Glutamatergic neuron (in vitro differentiated cells): ENCODE measurements at regions not wholly inside any gene's neighbourhood (a gene's known extent, or its start where the extent isn't known, plus 50 kb on each side); places are given as distances from the start of the nearest gene placed in this dataset.

Source experiments
- DNase-seq: peaks from one replicate; pipeline ENCODE4 v3.0.0; 2022
- H3K27ac Mint-ChIP-seq: one replicate; pipeline ENCODE4 v1.8.0; 2020; ENCODE audit warnings: mild to moderate bottlenecking, mixed read lengths, inconsistent platforms; ENCODE audit not compliant: unreplicated experiment
- H3K27me3 Mint-ChIP-seq: one replicate; pipeline ENCODE4 v1.8.0; 2020; ENCODE audit warnings: mild to moderate bottlenecking, moderate library complexity, mixed read lengths, inconsistent platforms; ENCODE audit not compliant: unreplicated experiment
- H3K36me3 Mint-ChIP-seq: one replicate; pipeline ENCODE4 v1.8.0; 2020; ENCODE audit warnings: mild to moderate bottlenecking, mixed read lengths, inconsistent platforms; ENCODE audit not compliant: unreplicated experiment
- H3K4me1 Mint-ChIP-seq: one replicate; pipeline ENCODE4 v1.8.0; 2020; ENCODE audit warnings: mild to moderate bottlenecking, low read depth, mixed read lengths, inconsistent platforms; ENCODE audit not compliant: unreplicated experiment
- H3K4me3 Mint-ChIP-seq: one replicate; pipeline ENCODE4 v1.8.0; 2020; ENCODE audit warnings: mild to moderate bottlenecking, mixed read lengths, inconsistent platforms; ENCODE audit not compliant: unreplicated experiment
- H3K9me3 Mint-ChIP-seq: one replicate; pipeline ENCODE4 v1.8.0; 2020; ENCODE audit warnings: mild to moderate bottlenecking, moderate library complexity, mixed read lengths, inconsistent platforms; ENCODE audit not compliant: unreplicated experiment
- CTCF ChIP-seq: fragments of 200-600 bp; sonication (generic); IDR thresholded peaks from one replicate; pipeline ENCODE4 v1.5.0; 2021; ENCODE audit not compliant: partially characterized antibody, unreplicated experiment

GRCh38 chr4:31094474-31094873 lies 374.3 kb downstream of the PCDH7 start:
- no peak overlapping the region for H3K4me3 Mint-ChIP-seq
- DNase-seq: no peak
- H3K27me3 Mint-ChIP-seq: no peaks in the 10 kb centered on the region
- no peak overlapping the region for H3K27ac Mint-ChIP-seq
- H3K4me1 Mint-ChIP-seq: no peaks in the 10 kb centered on the region
- no peaks in the 10 kb centered on the region for H3K9me3 Mint-ChIP-seq
- no peaks in the 10 kb centered on the region for H3K36me3 Mint-ChIP-seq
- no peak for TF ChIP-seq CTCF

- H3K27me3 Mint-ChIP-seq: no peaks in the 10 kb centered on the region
- no peak overlapping the region for H3K27ac Mint-ChIP-seq
- no peaks in the 10 kb centered on the region for H3K36me3 Mint-ChIP-seq
- no peaks in the 10 kb centered on the region for H3K4me1 Mint-ChIP-seq
- no peak for DNase-seq
- no peak for TF ChIP-seq CTCF
- H3K9me3 Mint-ChIP-seq: no peaks in the 10 kb centered on the region
- H3K4me3 Mint-ChIP-seq: no peak overlapping the region
Measured at GRCh38 chr4:31097999-31098398, 377.8 kb downstream of the PCDH7 start.

GRCh38 chr4:31100536-31100935 lies 380.4 kb downstream of the PCDH7 start:
- H3K36me3 Mint-ChIP-seq: no peaks in the 10 kb centered on the region
- no peak overlapping the region for H3K27ac Mint-ChIP-seq
- H3K4me3 Mint-ChIP-seq: no peak overlapping the region
- H3K4me1 Mint-ChIP-seq: no peaks in the 10 kb centered on the region
- H3K9me3 Mint-ChIP-seq: no peaks in the 10 kb centered on the region
- TF ChIP-seq CTCF: no peak
- no peak for DNase-seq
- H3K27me3 Mint-ChIP-seq: no peaks in the 10 kb centered on the region

GRCh38 chr4:31104043-31104442 lies 383.9 kb downstream of the PCDH7 start:
- H3K36me3 Mint-ChIP-seq: no peaks in the 10 kb centered on the region

GRCh38 chr4:31104577-31104976 lies 384.4 kb downstream of the PCDH7 start:
- H3K9me3 Mint-ChIP-seq: no peaks in the 10 kb centered on the region
- no peaks in the 10 kb centered on the region for H3K36me3 Mint-ChIP-seq
- no peak for DNase-seq
- no peak for TF ChIP-seq CTCF
- H3K27me3 Mint-ChIP-seq: no peaks in the 10 kb centered on the region
- H3K4me1 Mint-ChIP-seq: no peaks in the 10 kb centered on the region
- H3K27ac Mint-ChIP-seq: no peak overlapping the region
- no peak overlapping the region for H3K4me3 Mint-ChIP-seq

More at GRCh38 chr4:31104043-31104442, 383.9 kb downstream of the PCDH7 start:
- Mint-ChIP-seq H3K9me3 (no peaks in the 10 kb centered on the region), H3K27ac (no peak overlapping the region), H3K4me3 (no peak overlapping the region), H3K27me3 (no peaks in the 10 kb centered on the region), H3K4me1 (no peaks in the 10 kb centered on the region)
- DNase-seq: no peak
- no peak for TF ChIP-seq CTCF
